ENCODE measurements at regions not wholly inside any gene's neighbourhood (a gene's known extent, or its start where the extent isn't known, plus 50 kb on each side); places are given as distances from the start of the nearest gene placed in this dataset.

DNA sequence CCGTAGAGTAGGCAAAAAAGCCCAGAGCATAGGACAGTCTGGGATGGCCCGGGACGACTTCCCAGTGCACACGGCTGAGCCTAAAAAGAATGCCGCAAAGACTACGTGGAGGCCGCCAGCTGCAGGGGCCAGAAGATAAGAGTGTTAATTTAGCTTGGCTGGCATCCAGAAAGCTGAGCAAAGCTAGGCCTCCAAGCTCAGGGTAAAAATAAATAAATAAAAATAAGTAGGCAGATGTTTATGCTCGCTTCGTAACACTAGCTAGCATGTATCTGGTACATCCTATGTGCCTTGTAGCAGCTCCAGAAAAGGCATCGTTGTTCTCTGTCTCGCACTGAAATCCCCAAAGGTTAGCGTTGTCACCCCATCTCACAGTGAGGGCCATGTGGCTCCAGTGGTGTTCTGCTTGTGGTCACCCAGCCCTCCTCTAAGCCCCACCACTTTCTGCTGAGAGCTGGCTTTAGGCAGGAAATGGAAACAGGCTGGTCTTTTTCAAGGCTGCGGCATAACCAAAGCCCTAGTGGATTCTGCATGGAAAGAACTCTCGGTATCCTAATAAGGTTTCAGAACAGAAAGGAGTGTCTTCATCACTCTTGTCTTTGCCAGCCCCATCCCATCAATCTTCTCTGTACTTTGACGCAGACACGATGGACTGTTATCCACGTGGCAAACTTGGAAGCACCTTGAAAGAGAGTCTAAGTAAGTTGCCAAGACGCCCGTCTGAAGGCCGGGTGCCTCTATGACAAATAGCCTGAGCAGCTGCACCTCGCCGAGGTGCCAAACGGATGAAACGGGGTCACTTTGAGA is 58.1 kb upstream of the MEF2A start (continued):
- TF ChIP-seq ZNF138 (CRISPR knock-in tag; conservative IDR thresholded peaks at IDR 0.05) = no peak
- TF ChIP-seq ZNF396 (CRISPR knock-in tag; IDR thresholded peaks at IDR 0.05; ENCODE audit: borderline replicate concordance) = no peak
- TF ChIP-seq, protein P1, sequence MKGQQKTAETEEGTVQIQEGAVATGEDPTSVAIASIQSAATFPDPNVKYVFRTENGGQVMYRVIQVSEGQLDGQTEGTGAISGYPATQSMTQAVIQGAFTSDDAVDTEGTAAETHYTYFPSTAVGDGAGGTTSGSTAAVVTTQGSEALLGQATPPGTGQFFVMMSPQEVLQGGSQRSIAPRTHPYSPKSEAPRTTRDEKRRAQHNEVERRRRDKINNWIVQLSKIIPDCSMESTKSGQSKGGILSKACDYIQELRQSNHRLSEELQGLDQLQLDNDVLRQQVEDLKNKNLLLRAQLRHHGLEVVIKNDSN (CRISPR knock-in tag; IDR thresholded peaks at IDR 0.05) = no peak
- no peak for TF ChIP-seq USF2 (CRISPR knock-in tag; IDR thresholded peaks at IDR 0.05)
- no peak for TF ChIP-seq FOXJ3 (CRISPR knock-in tag; IDR thresholded peaks at IDR 0.05; ENCODE audit: borderline replicate concordance)
- no peak for TF ChIP-seq EMX1 (CRISPR knock-in tag; IDR thresholded peaks at IDR 0.05)

DNA sequence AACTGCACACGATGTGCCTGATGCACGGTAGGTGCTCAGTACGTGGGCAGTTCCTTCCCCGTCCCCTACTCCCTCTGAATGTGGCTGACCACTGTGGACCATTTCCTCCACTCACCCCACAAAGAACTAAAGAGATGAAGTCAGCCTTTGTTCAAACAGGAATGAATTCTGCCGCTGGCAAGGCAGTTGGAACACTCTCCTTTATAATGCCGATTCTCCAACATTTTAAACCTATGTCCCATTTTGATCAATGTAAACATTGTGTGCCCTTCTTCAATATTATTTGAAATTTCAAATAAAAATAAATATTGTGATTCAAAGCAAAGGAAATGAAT is 57.5 kb upstream of the MEF2A start:
- ChIA-PET POLR2A (no interaction called here), CTCF (interaction anchor here (1.6 kb wide), 1 partner anchor 196 kb away, joined by 4 read pairs; no protein-coding TSS in a partner anchor)
- Mint-ChIP-seq H3K36me3 (no peaks in the 10 kb centered on the region), H3K4me1 (no peaks in the 10 kb centered on the region), H3K4me3 (no peak overlapping the region), H3K9me3 (peaks cover 4% of the 10 kb centered on the region), H3K27ac (no peak overlapping the region), H3K27me3 (ENCODE audit: low read depth) (no peaks in the 10 kb centered on the region)
- DNase-seq (ENCODE audit: low spot score) (no peak), ATAC-seq (no peak)
- no peak for TF ChIP-seq ZNF263 (CRISPR knock-in tag; IDR thresholded peaks at IDR 0.05; ENCODE audit: low read depth)

DNA sequence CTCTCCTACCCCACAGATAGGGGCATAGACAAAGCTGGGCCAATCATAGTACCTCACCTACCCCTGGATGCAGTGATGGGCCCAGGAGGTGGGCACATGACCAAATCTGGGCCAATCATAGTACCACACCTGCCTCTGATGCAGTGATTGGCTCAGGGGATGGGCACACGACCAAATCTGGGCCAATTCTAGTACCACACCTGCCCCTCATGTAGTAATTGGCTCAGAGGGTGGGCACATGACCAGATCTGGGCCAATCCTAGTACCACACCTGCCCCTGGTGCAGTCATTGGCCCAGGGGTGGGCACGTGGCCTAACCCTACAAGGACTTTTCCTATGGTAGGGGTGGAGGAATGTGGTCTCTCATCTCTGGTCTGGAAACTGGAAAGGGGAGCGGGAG is 56.9 kb upstream of the MEF2A start:
- no peak for ATAC-seq
- Mint-ChIP-seq H3K36me3 (no peaks in the 10 kb centered on the region), H3K9me3 (peaks cover 9% of the 10 kb centered on the region), H3K4me3 (no peak overlapping the region), H3K4me1 (no peaks in the 10 kb centered on the region), H3K27me3 (ENCODE audit: low read depth) (no peaks in the 10 kb centered on the region), H3K27ac (no peak overlapping the region)
- TF ChIP-seq ZNF219 (CRISPR knock-in tag; IDR thresholded peaks at IDR 0.05; ENCODE audit: borderline replicate concordance) (no peak), USF2 (CRISPR knock-in tag; IDR thresholded peaks at IDR 0.05) (peak; percentile 60), ZNF281 (CRISPR knock-in tag; IDR thresholded peaks at IDR 0.05) (no peak), HMGA2 (CRISPR knock-in tag; IDR thresholded peaks at IDR 0.05) (no peak)
- TF ChIP-seq, protein P2, sequence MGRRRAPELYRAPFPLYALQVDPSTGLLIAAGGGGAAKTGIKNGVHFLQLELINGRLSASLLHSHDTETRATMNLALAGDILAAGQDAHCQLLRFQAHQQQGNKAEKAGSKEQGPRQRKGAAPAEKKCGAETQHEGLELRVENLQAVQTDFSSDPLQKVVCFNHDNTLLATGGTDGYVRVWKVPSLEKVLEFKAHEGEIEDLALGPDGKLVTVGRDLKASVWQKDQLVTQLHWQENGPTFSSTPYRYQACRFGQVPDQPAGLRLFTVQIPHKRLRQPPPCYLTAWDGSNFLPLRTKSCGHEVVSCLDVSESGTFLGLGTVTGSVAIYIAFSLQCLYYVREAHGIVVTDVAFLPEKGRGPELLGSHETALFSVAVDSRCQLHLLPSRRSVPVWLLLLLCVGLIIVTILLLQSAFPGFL (CRISPR knock-in tag; IDR thresholded peaks at IDR 0.05; ENCODE audit: borderline replicate concordance) = no peak
- DNase-seq (ENCODE audit: low spot score) = no peak
- ChIA-PET POLR2A (no interaction called here), CTCF (no interaction called here)

DNA sequence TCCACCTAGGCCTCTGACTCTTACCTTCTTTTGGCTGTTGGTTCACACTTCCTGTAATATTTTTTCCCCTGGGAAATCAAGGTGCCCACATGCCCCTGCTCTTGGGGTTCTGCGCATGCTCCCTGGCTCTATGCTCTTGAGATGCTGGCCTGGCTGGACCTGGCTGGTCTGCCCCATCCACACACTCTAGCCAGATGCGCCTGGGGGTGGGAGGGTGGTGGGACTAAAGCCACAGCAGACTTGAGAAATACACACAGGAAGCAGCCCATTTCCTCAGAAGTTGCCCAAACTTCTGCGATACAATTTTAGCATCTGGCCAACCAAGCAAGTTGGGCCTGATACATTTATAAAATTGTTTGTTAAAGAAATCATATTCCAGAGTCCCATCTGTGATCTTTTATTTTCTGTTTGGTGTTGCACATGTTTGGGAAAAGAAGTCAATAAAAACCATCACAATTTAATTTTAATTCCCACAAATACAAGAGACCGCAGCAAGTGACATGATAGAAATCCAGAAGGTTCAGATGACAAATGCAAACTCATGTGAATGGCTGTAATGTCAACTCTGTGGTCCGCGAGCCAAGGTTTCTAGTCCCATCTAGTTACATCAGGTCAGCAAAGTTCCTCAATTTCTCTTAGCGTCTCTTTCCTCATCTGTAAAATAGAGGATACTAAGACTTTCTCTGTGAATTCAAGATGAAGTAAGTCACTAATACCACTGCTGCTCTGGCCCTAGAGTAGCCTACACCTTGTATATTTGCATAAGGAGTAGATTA is 55.9 kb upstream of the MEF2A start:
- Mint-ChIP-seq H3K27ac (no peak overlapping the region), H3K9me3 (peaks cover 14% of the 10 kb centered on the region), H3K36me3 (no peaks in the 10 kb centered on the region), H3K4me1 (peaks cover 8% of the 10 kb centered on the region), H3K27me3 (ENCODE audit: low read depth) (no peaks in the 10 kb centered on the region), H3K4me3 (no peak overlapping the region)
- ATAC-seq (no peak), DNase-seq (ENCODE audit: low spot score) (no peak)
- ChIA-PET CTCF (no interaction called here), POLR2A (interaction anchor here (0.6 kb wide), 1 partner anchor 1592 kb away, joined by 5 read pairs; no protein-coding TSS in a partner anchor)
- TF ChIP-seq, protein P3, sequence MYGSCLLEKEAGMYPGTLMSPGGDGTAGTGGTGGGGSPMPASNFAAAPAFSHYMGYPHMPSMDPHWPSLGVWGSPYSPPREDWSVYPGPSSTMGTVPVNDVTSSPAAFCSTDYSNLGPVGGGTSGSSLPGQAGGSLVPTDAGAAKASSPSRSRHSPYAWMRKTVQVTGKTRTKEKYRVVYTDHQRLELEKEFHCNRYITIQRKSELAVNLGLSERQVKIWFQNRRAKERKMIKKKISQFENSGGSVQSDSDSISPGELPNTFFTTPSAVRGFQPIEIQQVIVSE (CRISPR knock-in tag; IDR thresholded peaks at IDR 0.05; ENCODE audit: borderline replicate concordance) = no peak
- TF ChIP-seq, protein P4, sequence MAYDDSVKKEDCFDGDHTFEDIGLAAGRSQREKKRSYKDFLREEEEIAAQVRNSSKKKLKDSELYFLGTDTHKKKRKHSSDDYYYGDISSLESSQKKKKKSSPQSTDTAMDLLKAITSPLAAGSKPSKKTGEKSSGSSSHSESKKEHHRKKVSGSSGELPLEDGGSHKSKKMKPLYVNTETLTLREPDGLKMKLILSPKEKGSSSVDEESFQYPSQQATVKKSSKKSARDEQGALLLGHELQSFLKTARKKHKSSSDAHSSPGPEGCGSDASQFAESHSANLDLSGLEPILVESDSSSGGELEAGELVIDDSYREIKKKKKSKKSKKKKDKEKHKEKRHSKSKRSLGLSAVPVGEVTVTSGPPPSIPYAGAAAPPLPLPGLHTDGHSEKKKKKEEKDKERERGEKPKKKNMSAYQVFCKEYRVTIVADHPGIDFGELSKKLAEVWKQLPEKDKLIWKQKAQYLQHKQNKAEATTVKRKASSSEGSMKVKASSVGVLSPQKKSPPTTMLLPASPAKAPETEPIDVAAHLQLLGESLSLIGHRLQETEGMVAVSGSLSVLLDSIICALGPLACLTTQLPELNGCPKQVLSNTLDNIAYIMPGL (CRISPR knock-in tag; IDR thresholded peaks at IDR 0.05) = no peak
- TF ChIP-seq ZSCAN18 (CRISPR knock-in tag; IDR thresholded peaks at IDR 0.05) = no peak
- TF ChIP-seq FOXP1 (CRISPR knock-in tag; IDR thresholded peaks at IDR 0.05; ENCODE audit: borderline replicate concordance) = no peak
- no peak for TF ChIP-seq NFYB (CRISPR knock-in tag; conservative IDR thresholded peaks at IDR 0.05; ENCODE audit: low read depth)

Data from WTC11 (cell line).